Stimulated activated CD8-positive, alpha-beta memory T cell treated with anti-CD3 and anti-CD28 coated beads, Interleukin-12 subunit alpha, Interleukin-12 subunit beta, amount 100 ng/mL, for 1 hour (primary cell): ENCODE measurements at regions not wholly inside any gene's neighbourhood (a gene's known extent, or its start where the extent isn't known, plus 50 kb on each side); places are given as distances from the start of the nearest gene placed in this dataset.
"Not testable (repeated sequence)": the region's sequence is repeated elsewhere in the genome, so short reads cannot be mapped to it uniquely, and the experiment has no call there.

ENCODE experiments used
- DNase-seq: peaks from one replicate; pipeline ENCODE4 v3.0.0-alpha.2; 2020; ENCODE audit warnings: low read depth

GRCh38 chr1:29390075-29390474 is 153.8 kb downstream of the PTPRU start:
- no peak for DNase-seq

DNA sequence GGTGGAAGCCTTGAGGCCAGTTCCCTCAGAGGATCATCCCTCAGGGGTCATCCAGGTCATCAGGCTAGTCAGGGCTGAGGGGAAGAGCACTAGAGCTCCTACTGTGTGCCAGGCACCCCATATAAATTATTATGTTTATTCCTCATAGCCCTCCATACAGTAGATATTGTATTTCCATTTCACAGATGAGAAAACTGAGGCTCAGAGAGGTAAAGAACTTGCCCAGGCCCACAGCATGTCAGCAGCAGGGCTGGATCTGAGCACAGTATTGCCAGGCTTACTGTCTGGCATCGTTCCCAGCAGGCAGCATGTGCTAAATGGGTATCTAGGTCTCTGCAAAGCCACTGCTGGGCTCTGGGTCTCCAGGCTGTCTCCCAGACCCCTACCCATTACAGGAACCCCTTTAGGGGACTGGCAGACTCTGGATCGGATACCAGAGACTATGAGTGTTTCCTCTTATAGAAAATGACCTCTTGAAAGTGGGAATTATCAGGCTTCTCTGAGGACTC is 153.3 kb downstream of the PTPRU start:
- no peak for DNase-seq

DNA sequence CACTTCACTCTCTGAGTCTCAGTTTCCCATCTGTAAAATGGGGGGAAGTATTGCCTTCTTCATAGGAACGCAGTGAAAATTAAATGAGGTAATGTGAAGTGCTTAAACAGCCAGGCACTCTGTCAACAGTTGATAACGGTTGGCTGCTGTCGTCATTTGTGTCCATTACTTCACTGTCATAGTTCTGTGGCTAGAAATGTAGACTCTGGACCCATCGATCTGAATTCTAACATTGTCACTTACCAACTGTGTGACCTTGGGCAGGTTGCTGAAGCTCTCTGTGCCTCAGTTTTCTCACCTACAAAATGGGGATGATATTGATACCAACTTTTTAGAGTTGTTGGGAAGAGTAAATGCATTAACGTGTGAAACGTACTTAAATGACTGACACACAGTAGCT is 152.6 kb downstream of the PTPRU start:
- no peak for DNase-seq

DNA sequence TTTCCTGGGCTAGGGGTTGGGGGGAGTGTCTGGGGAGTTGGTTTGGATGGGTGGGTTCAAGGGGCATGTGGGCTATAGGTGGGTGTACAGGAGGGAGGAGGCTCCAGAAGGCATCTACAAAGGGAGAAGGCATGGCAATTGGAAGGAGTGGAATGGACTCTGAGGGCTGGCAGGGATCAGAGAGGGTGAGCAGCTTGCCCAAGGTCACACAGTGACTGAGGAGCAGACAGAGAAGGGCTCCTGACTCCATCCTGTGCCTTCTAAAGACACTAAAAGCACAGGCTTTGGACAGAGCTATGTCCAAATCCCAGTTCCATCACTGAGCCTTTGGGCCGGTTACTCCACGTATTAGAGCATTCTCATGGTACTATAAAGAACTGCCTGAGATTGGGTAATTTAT is 151.8 kb downstream of the PTPRU start:
- DNase-seq: no peak

DNA sequence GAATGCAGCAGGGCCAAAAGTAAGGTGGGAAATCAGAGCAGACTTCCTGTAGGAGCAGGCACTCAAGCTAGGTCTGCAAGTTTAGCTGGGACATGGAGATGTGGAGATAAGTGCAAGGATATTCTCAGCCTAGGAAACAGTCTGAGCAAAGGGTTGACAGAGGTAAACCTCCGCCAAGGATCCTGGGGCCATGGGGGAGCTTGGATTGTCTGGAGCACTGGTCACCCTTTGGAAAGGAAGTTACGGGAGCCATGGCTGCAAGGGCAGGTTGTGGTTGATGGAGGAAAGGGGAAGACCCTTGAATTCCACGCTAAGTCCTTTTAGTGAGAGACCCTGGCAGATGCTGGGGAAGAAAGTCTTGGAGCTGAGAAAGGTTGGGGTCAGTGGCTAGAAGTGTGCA is 150.9 kb downstream of the PTPRU start:
- DNase-seq: no peak

GRCh38 chr1:29386453-29386852 is 150.1 kb downstream of the PTPRU start:
- not testable (repeated sequence) for DNase-seq

DNA sequence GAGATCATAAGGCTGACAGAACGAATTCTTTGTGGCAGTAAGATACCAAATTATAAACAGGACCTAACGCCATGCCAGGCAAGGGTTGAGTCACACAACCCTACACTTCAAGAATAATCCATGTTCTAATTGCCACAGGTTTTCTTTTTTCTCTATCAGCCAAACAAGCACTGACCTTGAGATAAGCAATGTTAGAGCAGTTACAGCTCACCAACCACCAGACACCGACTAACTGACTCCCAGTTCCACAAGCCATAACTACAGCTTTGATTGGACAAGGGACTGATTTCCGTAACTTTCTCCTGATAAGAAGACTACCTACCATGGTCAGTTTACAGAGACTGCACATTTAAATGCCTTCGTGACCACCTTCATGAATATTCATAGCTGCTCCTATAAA is 149.6 kb downstream of the PTPRU start:
- no peak for DNase-seq

GRCh38 chr1:29384496-29385015 is 148.2 kb downstream of the PTPRU start:
- no peak for DNase-seq

GRCh38 chr1:29383746-29384371 is 147.5 kb downstream of the PTPRU start:
- DNase-seq: no peak

DNA sequence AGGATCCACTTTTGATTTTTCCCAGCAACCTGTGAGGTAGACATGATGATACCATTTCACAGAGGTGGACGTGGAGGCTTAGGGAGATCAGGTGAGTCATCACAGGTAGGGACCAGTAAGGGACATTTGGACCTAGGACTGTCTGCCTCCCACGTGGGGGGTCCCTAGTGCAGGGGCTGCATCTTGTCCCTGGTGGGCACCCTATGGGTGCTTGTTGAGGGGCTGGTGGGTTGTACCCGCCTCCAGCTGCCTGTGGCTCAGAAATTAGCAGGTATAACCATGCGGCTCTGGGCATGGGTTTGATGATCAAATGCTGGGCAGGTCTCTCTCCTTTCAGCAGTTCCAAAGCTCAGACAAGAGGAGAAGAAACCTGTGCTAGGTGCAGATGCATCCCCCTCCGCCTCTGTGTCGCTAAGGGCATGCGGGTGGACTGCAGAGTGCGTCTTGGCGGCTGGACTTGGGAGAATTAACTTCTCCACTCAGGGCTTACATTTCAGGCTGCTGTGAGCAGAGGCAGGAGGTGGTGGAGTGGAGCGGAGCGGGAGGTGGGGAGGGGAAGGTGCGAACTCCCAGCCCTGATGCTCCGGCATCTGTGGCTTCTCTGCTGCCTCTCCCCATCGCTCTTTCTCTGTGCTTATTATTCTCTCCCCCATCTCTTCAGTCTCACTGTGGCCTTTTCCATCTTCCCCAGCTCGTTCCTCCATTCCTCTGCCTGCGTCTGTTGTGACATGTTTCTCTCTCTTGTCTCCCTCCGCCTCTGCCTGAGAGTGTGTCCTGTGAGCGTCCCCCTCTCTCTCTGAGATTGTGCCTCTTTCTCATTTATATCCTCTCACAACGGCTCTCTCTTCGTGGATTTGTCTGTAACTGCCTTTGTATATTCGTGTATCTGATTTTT is 146.8 kb downstream of the PTPRU start:
- DNase-seq: no peak

GRCh38 chr1:29381426-29381825 is 145.1 kb downstream of the PTPRU start:
- no peak for DNase-seq

DNA sequence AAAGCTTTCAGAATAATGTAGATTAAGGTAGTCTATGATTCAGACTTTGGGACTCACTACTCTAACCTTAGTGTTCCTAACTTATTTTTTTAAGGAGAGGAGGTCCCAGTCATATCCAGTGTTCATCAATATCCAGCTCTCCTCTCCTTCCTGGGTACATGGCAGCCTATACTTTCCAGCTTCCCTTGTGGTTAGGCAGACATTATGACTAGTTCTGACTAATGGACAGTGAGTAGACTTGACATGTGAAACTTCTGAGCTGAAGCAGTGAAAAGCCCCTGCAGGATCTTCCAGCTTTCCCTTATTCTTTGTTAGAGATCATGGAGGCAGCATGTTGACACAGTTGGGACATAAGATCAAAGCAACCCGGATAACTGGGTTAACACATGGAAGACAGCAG is 144.2 kb downstream of the PTPRU start:
- no peak for DNase-seq

GRCh38 chr1:29379443-29380073 is 143.2 kb downstream of the PTPRU start:
- DNase-seq: no peak
